GM12878 (cell line): ENCODE measurements at regions not wholly inside any gene's neighbourhood (a gene's known extent, or its start where the extent isn't known, plus 50 kb on each side); places are given as distances from the start of the nearest gene placed in this dataset.

Experiments
- ATAC-seq: fragments of 200-7000 bp; cut with Tn5 transposase; 3 replicates; pipeline ENCODE4 v1.9.1; 2020; ENCODE audit warnings: mild to moderate bottlenecking, moderate library complexity
- BruUV-seq: library from RNA; stranded (reverse); fragments of 400-500 nt; replicated peaks from 2 replicates; lab custom pipeline; 2021; lab: Mats Ljungman, UMichigan
- CTCF ChIA-PET: fragments of 300-600 bp; sonication (Branson Sonifier 250); formaldehyde crosslinking; extraction: SDS; loops from one replicate; lab custom pipeline; 2021; ENCODE audit warnings: inconsistent platforms; lab: Yijun Ruan, JAX
- POLR2A ChIA-PET: fragments of 350-600 bp; formaldehyde crosslinking; extraction: SDS; loops from one replicate; lab custom pipeline; 2021; ENCODE audit warnings: inconsistent platforms; lab: Charles Lee
- RAD21 ChIA-PET: fragments of 300-600 bp; sonication (Branson Sonifier 250); formaldehyde crosslinking; loops from one replicate; lab custom pipeline; 2023; ENCODE audit warnings: antibody characterized with exemption; ENCODE audit not compliant: unreplicated experiment; lab: Charles Lee
- SMC1A ChIA-PET: fragments of 300-600 bp; sonication (Branson Sonifier 250); formaldehyde crosslinking; loops from one replicate; lab custom pipeline; 2023; ENCODE audit not compliant: unreplicated experiment, uncharacterized antibody; lab: Charles Lee
- DNase-seq: peaks from one replicate; pipeline ENCODE4 v3.0.0-alpha.2; 2011; ENCODE audit warnings: low read depth, low spot score
- FAIRE-seq: peaks from 3 replicates; lab custom pipeline; 2011; peaks lifted over from hg19 to GRCh38; lab: Jason Lieb, UNC
- H2AFZ ChIP-seq: 2 replicates; pipeline ENCODE4 v1.6.0; 2011; ENCODE audit warnings: low read depth, low read length, control low read depth; ENCODE audit not compliant: control insufficient read depth
- H3K27ac ChIP-seq: 2 replicates; pipeline ENCODE4 v1.5.1; 2011; ENCODE audit warnings: control low read depth; ENCODE audit not compliant: control insufficient read depth, insufficient read depth
- H3K27me3 ChIP-seq, 2 experiments: replicated peaks in 1 of 2; 2 replicates each; pipeline versions ENCODE4 v1.6.0 to v1.6.1; 2011; ENCODE audit warnings: low read length in 1 of 2; ENCODE audit not compliant: control insufficient read depth in 2 of 2, insufficient read depth in 2 of 2
- H3K36me3 ChIP-seq, 2 experiments: 2 replicates each; pipeline ENCODE4 v1.5.1; 2011; ENCODE audit warnings: low read length in 1 of 2; ENCODE audit not compliant: control insufficient read depth in 2 of 2, insufficient read depth in 2 of 2
- H3K4me1 ChIP-seq: 2 replicates; pipeline ENCODE4 v1.6.1; 2011; ENCODE audit warnings: mild to moderate bottlenecking, low read length, moderate library complexity, mixed read lengths; ENCODE audit not compliant: control insufficient read depth, insufficient read depth
- H3K4me2 ChIP-seq: 2 replicates; pipeline ENCODE4 v1.6.0; 2011; ENCODE audit warnings: control low read depth; ENCODE audit not compliant: control insufficient read depth, insufficient read depth
- H3K4me3 ChIP-seq: fragments of 200-600 bp; sonication (generic); 2 replicates; pipeline ENCODE4 v1.5.1; 2016
- H3K79me2 ChIP-seq: 2 replicates; pipeline ENCODE4 v1.6.0; 2011; ENCODE audit warnings: low read length; ENCODE audit not compliant: control insufficient read depth, insufficient read depth
- H3K9ac ChIP-seq: 2 replicates; pipeline ENCODE4 v1.8.0; 2011; ENCODE audit warnings: low read length, control low read depth, mixed read lengths; ENCODE audit not compliant: control insufficient read depth, insufficient read depth
- H3K9me3 ChIP-seq: replicated peaks from 3 replicates; pipeline ENCODE4 v1.5.1; 2011; ENCODE audit warnings: mild to moderate bottlenecking, low read length; ENCODE audit not compliant: control insufficient read depth, insufficient read depth
- H4K20me1 ChIP-seq: 2 replicates; pipeline ENCODE4 v1.6.0; 2011; ENCODE audit not compliant: control insufficient read depth, insufficient read depth
- BACH1 ChIP-seq: fragments of 450-650 bp; IDR thresholded peaks from 2 replicates; pipeline ENCODE4 v1.6.1; 2017; ENCODE audit warnings: mild to moderate bottlenecking, borderline replicate concordance
- CBFB ChIP-seq: IDR thresholded peaks from 2 replicates; pipeline ENCODE4 v1.6.1; 2016; ENCODE audit warnings: antibody characterized with exemption, low read depth
- CBX5 ChIP-seq: sonication (generic); IDR thresholded peaks from 2 replicates; pipeline ENCODE4 v1.6.1; 2016; ENCODE audit warnings: low read depth, moderate library complexity, mild to moderate bottlenecking, inconsistent platforms
- DPF2 ChIP-seq: fragments of 450-650 bp; IDR thresholded peaks from 2 replicates; pipeline ENCODE4 v1.6.1; 2017; ENCODE audit warnings: mild to moderate bottlenecking
- ELK1 ChIP-seq: IDR thresholded peaks from 2 replicates; pipeline ENCODE4 v1.6.1; 2012; ENCODE audit warnings: low read depth, low read length, improper control_type of control experiment
- ESRRA ChIP-seq: IDR thresholded peaks from 2 replicates; pipeline ENCODE4 v1.6.1; 2012; ENCODE audit warnings: mild to moderate bottlenecking, low read length, improper control_type of control experiment
- IRF4 ChIP-seq: IDR thresholded peaks from 2 replicates; pipeline ENCODE4 v1.6.1; 2011; ENCODE audit warnings: low read depth, low read length
- MAX ChIP-seq: IDR thresholded peaks from 2 replicates; pipeline ENCODE4 v1.6.1; 2012; ENCODE audit warnings: low read depth, low read length, improper control_type of control experiment
- MXI1 ChIP-seq: fragments of 150-350 bp; IDR thresholded peaks from 2 replicates; pipeline ENCODE4 v1.6.1; 2011; ENCODE audit warnings: low read depth, mild to moderate bottlenecking, inconsistent platforms, low read length, improper control_type of control experiment
- PKNOX1 ChIP-seq: fragments of 450-650 bp; IDR thresholded peaks from 2 replicates; pipeline ENCODE4 v1.6.1; 2016; ENCODE audit warnings: mild to moderate bottlenecking
- POU2F2 ChIP-seq: IDR thresholded peaks from 3 replicates; pipeline ENCODE4 v1.6.1; 2011; ENCODE audit warnings: low read depth, mild to moderate bottlenecking, low read length, borderline replicate concordance
- TBL1XR1 ChIP-seq: IDR thresholded peaks from 2 replicates; pipeline ENCODE4 v1.6.1; 2012; ENCODE audit warnings: low read depth, low read length, improper control_type of control experiment
- TCF7 ChIP-seq: IDR thresholded peaks from 2 replicates; pipeline ENCODE4 v1.6.1; 2014; ENCODE audit warnings: antibody characterized with exemption, borderline replicate concordance
- WGBS: methylation state at CpG from one replicate; pipeline ENCODE4 v1.1.6; 2016; ENCODE audit warnings: low lambda C conversion rate; ENCODE audit not compliant: insufficient replicate concordance, insufficient coverage; ENCODE audit errors: missing lambda C conversion rate; 5-methylcytosine and 5-hydroxymethylcytosine counted together
- in situ Hi-C: fragments of 300-500 bp; cut with MboI; formaldehyde crosslinking; loops from 9 replicates; pipeline ENCODE4 v1.14.3; 2018; ENCODE audit warnings: mixed read lengths
- intact Hi-C: fragments of 100-400 bp; cut with micrococcal nuclease; formaldehyde crosslinking; loops from one replicate; pipeline ENCODE4 v1.14.2; 2022; ENCODE audit not compliant: unreplicated experiment
- TF ChIP-seq, protein P1 (sequence below): fragments of 450-650 bp; IDR thresholded peaks from 2 replicates; pipeline ENCODE4 v1.6.1; 2018; ENCODE audit warnings: mild to moderate bottlenecking, low read depth, moderate library complexity; ENCODE audit not compliant: partially characterized antibody

GRCh38 chr4:165682611-165683010, 190.4 kb upstream of the TLL1 start:
- Histone ChIP-seq H3K4me2 (no peak overlapping the region), H3K27ac (no peak overlapping the region), H4K20me1 (no peaks in the 10 kb centered on the region)
- SMC1A ChIA-PET = interaction anchor here (1.1 kb wide), 1 partner anchor 11 kb away, joined by 3 read pairs; no protein-coding TSS in a partner anchor
- DNase-seq = no peak
- intact Hi-C loops = no loop called here
- TF ChIP-seq BACH1 = no peak
- TF ChIP-seq TBL1XR1 = no peak
- TF ChIP-seq CBX5 = no peak
- TF ChIP-seq POU2F2 = no peak
- TF ChIP-seq MXI1 = no peak
- TF ChIP-seq DPF2 = no peak
- no peak for TF ChIP-seq ELK1
- no peak for TF ChIP-seq PKNOX1
- TF ChIP-seq CBFB = no peak
- no peak for TF ChIP-seq TCF7
- TF ChIP-seq IRF4 = no peak
- TF ChIP-seq MAX = no peak
- no peak for TF ChIP-seq ESRRA
- TF ChIP-seq, protein P1, sequence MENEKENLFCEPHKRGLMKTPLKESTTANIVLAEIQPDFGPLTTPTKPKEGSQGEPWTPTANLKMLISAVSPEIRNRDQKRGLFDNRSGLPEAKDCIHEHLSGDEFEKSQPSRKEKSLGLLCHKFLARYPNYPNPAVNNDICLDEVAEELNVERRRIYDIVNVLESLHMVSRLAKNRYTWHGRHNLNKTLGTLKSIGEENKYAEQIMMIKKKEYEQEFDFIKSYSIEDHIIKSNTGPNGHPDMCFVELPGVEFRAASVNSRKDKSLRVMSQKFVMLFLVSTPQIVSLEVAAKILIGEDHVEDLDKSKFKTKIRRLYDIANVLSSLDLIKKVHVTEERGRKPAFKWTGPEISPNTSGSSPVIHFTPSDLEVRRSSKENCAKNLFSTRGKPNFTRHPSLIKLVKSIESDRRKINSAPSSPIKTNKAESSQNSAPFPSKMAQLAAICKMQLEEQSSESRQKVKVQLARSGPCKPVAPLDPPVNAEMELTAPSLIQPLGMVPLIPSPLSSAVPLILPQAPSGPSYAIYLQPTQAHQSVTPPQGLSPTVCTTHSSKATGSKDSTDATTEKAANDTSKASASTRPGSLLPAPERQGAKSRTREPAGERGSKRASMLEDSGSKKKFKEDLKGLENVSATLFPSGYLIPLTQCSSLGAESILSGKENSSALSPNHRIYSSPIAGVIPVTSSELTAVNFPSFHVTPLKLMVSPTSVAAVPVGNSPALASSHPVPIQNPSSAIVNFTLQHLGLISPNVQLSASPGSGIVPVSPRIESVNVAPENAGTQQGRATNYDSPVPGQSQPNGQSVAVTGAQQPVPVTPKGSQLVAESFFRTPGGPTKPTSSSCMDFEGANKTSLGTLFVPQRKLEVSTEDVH = no peak
- TF ChIP-seq, all 136 proteins: peak for 0
- ATAC-seq (no peak), FAIRE-seq (no peak)
- BruUV-seq = no TSS peak
- RAD21 ChIA-PET = no interaction called here
- POLR2A ChIA-PET = no interaction called here
- 0% methylated on average over 1 of the region's 1 CpG for WGBS
- Histone ChIP-seq H3K36me3 (no peaks in the 10 kb centered on the region), H3K4me1 (no peaks in the 10 kb centered on the region), H3K9ac (no peak overlapping the region), H3K9me3 (no peaks in the 10 kb centered on the region), H3K27me3 (no peaks in the 10 kb centered on the region), H3K4me3 (no peak overlapping the region), H3K79me2 (no peaks in the 10 kb centered on the region), H2AFZ (no peak overlapping the region)
- CTCF ChIA-PET = no interaction called here
- in situ Hi-C loops = no loop called here
